Fibroblast of lung (primary cell): ENCODE measurements at regions not wholly inside any gene's neighbourhood (a gene's known extent, or its start where the extent isn't known, plus 50 kb on each side); places are given as distances from the start of the nearest gene placed in this dataset.

Experiments
- EZH2 ChIP-seq: IDR thresholded peaks from 2 replicates; pipeline ENCODE4 v1.5.1; 2012; ENCODE audit warnings: low read length, control low read depth, mild to moderate bottlenecking; ENCODE audit errors: missing control alignments
- TF ChIP-seq, protein P1 (sequence below), 2 donors: IDR thresholded peaks in 1 of 2; conservative IDR thresholded peaks in 1 of 2; 1 replicate in 1 of 2; 2 replicates in 1 of 2; pipeline ENCODE4 v1.5.1; 2011 to 2012; ENCODE audit warnings: low read length in 2 of 2, control low read depth in 1 of 2, inconsistent platforms in 1 of 2, low read depth in 1 of 2, mild to moderate bottlenecking in 1 of 2

DNA sequence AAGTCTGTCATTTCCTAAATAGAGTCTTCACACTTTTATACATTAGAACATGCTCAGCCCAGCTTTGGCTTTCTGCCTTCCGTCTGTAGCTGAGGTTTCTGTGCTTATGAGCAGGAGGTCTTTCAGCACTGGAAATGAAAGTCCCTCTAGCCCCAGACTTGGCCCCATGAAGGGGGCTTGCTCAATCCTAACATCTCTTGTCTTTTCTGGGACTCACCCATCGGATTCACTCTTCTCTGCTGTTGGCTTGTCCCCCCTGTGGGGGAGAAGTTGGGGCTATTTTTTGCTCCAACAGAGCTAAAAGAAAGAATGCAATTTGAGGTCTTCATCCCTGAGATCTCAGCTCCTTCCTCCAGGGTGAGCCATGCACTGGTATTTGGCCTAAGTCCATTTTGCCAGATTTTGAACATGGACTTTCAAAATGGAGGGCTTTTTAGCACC, 177.7 kb downstream of the MRPL14 start:
- TF ChIP-seq, protein P1, sequence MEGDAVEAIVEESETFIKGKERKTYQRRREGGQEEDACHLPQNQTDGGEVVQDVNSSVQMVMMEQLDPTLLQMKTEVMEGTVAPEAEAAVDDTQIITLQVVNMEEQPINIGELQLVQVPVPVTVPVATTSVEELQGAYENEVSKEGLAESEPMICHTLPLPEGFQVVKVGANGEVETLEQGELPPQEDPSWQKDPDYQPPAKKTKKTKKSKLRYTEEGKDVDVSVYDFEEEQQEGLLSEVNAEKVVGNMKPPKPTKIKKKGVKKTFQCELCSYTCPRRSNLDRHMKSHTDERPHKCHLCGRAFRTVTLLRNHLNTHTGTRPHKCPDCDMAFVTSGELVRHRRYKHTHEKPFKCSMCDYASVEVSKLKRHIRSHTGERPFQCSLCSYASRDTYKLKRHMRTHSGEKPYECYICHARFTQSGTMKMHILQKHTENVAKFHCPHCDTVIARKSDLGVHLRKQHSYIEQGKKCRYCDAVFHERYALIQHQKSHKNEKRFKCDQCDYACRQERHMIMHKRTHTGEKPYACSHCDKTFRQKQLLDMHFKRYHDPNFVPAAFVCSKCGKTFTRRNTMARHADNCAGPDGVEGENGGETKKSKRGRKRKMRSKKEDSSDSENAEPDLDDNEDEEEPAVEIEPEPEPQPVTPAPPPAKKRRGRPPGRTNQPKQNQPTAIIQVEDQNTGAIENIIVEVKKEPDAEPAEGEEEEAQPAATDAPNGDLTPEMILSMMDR (conservative IDR thresholded peaks at IDR 0.05 in 1 of 2, IDR thresholded peaks at IDR 0.05 in 1 of 2; ENCODE audit: low read depth in 1 of 2, low read length in 2 of 2) = no peak
- no peak for TF ChIP-seq EZH2
